ENCODE measurements at regions not wholly inside any gene's neighbourhood (a gene's known extent, or its start where the extent isn't known, plus 50 kb on each side); places are given as distances from the start of the nearest gene placed in this dataset.

GRCh38 chr5:54927097-54927746, 58.2 kb downstream of the ESM1 start:
- DNase-seq = no peak
- intact Hi-C loops (cut with DNase I) = no loop called here

DNA sequence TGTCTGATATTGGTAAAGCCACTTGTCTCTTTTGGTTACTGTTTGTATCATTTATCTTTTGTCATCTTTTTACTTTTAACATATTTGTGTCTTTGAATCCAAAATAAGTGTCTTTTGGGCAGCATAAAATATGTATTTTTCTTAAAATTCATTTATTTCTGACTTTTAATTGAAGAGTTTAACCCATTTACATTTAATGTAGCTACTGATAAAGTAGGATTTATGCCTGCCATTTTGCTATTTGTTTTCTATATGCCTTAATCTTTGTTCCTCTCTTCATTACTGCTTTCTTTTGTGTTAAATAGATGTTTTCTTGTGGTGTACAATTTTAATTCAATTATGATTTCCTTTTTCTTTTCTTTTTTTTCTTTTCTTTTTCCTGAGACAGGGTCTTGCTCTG, 60.9 kb downstream of the ESM1 start:
- no peak for DNase-seq
- intact Hi-C loops (cut with DNase I) = no loop called here

DNA sequence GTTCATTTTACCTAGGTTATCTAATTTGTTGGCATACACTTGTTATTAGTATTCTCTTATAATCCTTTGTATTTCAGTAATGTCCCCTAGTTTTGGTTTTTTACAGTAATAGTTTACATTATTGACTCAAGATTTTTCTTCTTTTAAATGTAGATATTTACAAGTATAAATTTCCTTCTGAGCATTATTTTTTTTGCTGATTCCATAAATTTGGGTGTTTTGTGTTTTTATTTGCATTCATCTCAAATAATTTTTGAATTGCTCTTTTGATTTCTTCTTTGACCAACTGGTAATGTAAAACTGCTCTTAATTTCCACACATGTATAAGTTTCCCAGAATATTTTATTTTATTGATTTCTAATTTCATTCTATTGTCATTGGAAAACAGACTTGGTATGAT, 68.1 kb downstream of the ESM1 start:
- intact Hi-C loops (cut with DNase I) = no loop called here
- DNase-seq = no peak

DNA sequence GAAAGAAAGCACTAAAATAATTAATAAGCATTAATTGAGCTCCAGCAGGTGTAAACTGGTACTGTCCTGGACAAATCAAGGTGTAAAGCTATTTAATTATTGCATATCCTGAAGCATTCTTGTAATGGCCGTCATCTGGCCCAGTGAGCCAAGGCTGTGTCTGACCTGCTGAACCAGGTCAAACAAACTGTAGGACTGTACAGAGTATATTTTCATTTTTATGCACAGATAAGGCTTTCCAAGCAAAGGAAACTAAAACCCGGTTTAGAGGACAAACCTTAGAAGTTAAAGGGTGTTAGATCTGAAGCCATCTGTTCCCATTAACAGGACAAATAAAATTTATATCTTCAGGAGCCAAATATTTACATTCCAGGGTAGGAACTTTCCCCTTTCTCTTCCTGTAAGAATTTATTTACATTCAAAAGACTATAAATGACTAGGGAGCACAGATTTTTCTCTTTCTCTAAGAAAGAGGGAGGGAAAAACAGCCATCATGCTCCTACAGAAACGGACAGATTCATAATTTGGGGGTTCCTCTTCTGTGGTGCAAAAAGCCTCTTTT, 69.8 kb downstream of the ESM1 start:
- intact Hi-C loops (cut with DNase I) = no loop called here
- no peak for DNase-seq

GRCh38 chr5:54912021-54912420, 73.4 kb downstream of the ESM1 start:
- no peak for DNase-seq
- intact Hi-C loops (cut with DNase I) = no loop called here

DNA sequence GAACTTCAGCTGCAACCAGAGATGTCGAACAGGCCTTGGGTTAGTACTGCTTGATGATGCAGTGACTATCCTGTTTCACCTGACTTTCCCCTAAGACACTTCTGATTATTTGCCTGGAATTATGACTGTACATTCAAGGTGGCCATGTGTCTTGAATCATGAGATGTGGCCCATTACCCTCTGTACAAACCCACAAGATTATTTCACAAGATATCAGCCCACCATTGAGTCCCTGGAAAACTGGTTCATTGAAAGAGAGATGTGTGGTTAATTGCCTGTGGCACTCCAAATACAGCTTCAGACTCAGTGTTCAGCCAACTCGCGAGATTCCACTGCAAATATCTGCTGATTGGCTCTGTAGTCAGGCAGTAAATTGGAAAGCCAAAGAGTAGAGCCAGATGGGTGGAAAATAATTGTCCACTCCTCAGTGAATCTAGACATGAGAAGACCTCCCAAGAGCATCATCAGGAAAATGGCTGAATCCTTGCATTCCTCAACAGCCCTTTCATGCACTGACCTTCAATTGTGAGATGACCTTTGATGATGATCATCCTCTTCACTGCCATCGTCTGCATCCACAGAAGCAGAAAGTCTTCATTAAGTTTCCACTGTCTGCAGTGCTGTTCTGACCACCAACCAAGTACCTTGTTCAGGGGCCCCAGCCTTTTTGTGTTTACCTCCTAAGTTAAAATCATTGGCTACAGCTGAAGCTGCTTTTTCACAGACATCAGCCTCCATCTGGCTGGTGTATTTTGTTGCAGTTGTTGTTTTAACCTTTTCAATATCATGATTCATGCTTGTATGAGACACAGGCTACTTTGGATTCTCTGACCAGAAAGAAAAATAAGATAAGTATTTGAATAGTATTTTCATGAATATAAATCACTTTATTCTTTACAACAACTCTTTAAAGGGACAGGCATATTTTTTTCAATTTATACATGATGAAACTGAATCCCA, 75.2 kb downstream of the ESM1 start:
- DNase-seq = no peak
- intact Hi-C loops (cut with DNase I) = loop anchor here (10.0 kb wide), 1 partner anchor 235 kb away; no protein-coding TSS in a partner anchor

GRCh38 chr5:54908774-54909525, 76.4 kb downstream of the ESM1 start:
- intact Hi-C loops (cut with DNase I) = loop anchor here (10.0 kb wide), 1 partner anchor 236 kb away; no protein-coding TSS in a partner anchor
- no peak for DNase-seq

DNA sequence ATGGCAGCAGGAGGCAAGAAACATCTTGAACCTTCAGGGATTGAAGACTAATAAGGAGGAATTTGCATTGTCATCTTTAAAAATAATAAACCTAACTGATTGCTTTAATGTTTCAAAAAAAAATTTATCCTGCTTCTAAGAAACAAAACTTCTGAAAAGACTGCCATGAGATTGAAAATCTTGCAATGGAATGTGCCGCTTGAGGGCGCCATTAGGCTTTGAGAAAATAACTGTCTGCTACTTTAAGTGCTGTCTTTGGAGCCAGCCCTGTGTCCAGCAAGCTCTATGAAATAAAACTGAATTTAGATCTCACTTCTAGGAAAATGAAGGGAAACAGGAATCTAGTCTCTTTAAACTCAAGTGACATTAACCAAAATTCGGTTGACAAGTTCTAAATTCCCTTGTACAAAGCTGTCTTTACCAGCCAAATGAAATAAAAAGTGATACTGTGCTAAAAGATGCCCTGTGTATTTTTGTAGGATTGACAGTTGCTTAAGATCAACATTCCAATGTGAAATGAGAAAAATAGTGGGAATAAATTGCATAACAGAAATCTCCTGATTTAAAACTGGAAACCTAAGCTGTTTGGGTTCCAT, 79.4 kb downstream of the ESM1 start:
- intact Hi-C loops (cut with DNase I) = loop anchor here (10.0 kb wide), 1 partner anchor 239 kb away; no protein-coding TSS in a partner anchor
- peak; percentile 13 to 87 (median 68) for DNase-seq

- DNase-seq = no peak
- intact Hi-C loops (cut with DNase I) = loop anchor here (10.0 kb wide), 1 partner anchor 239 kb away; no protein-coding TSS in a partner anchor
Measured at GRCh38 chr5:54905246-54905795, 80.1 kb downstream of the ESM1 start.

DNA sequence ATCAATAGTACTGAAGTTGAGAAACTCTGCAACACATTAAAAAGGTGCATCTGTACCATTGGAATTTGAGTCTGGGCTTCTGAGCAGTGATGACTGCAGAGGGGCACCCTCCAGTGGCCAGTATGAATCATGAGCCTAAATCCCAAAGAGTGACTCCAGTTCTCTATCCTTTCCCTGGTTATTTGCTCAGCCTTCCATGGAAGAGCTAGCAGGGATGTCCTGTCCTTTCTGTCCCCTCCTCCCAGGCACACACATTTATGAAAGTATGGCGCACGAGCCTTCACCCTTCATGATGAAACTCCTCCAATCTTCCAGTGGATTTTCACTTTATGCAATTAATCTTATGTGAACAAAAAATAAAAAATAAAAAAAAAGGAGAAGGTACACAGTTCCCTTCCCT, 81.0 kb downstream of the ESM1 start:
- intact Hi-C loops (cut with DNase I) = loop anchor here (10.0 kb wide), 1 partner anchor 240 kb away; no protein-coding TSS in a partner anchor
- no peak for DNase-seq

- DNase-seq = no peak
- intact Hi-C loops (cut with DNase I) = loop anchor here (10.0 kb wide), 1 partner anchor 242 kb away; no protein-coding TSS in a partner anchor
Measured at GRCh38 chr5:54902791-54903473, 82.5 kb downstream of the ESM1 start.

DNA sequence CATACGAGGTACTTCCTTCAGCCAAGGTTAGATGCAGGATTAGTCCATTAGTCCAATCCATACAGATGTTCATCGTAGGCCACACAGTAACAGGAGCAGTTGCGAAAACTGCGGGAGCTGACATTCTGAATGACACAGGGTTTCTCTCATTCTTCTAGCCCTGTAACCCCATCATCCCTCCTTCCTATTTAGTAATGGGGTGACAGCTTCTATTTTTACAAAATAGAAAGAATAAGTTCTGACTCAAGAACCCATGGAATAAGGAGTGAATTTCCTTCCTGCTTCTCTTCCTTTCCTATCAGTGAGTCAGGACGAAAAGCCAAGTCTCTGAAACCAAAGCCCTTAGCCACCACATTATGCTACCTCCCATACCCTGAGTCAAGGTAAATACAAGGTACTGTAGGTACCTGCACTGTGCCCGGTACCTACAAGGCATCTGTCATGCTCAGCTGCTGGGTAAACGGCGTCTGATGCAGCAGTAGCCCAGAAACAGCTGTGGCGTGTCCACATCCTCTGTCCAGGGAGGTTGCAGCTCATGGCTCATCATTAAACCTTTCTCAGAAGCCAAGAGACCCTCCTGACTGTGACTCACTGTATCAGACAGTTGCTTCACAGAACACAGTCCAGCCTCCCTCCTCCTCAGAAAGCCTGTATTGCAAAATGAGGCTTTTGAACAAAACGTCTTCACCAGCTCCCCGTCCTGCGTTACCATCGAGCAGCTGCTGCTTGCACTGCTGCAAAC, 84.2 kb downstream of the ESM1 start:
- DNase-seq = no peak
- intact Hi-C loops (cut with DNase I) = loop anchor here (10.0 kb wide), 1 partner anchor 244 kb away; no protein-coding TSS in a partner anchor

DNA sequence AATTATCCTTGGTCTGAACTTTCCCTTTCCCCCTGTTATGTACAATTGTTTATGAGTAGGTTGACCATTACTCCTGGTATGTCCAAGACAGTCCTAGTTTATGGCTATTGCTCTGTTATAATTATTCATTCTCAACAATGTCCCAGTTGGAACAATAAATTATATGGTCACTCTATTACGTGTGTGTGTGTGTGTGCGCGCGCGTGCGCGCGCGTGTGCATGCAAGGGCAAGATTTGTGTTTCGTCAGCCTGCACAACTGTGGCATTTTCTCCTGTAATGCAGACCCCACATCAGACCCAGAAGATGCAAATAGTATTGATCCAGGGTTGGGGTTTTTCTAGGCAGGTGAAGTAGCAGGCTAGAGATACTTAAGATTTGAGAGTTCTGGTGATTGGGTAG, 88.4 kb downstream of the ESM1 start:
- DNase-seq = no peak
- intact Hi-C loops (cut with DNase I) = no loop called here

DNA sequence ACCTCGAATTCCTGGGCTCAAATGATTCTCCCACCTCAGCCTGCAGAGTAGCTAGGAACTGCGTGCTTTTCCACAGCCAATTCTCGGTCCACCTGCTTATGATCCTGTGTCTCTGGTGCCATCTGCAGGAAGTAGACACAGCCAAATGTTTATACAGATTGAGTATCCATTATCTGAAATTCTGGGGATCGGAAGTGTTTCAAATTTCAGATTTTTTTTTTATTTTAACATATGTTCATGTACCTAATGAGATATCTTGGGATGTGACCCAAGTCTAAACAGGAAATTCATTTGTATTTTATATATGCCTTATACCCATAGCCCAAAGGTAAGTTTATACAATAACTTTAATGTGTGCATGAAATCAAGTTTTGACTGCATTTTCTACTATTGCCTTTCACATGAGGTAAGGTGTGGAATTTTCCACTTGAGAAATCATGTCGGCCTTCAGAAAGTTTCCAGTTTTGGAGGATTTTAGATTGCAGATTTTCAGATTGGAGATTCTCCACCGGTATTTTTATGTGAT, 89.5 kb downstream of the ESM1 start:
- intact Hi-C loops (cut with DNase I) = no loop called here
- DNase-seq = peak in 40 of 42 donors; percentile 7 to 82 (median 54)

- DNase-seq = no peak
- intact Hi-C loops (cut with DNase I) = no loop called here
Measured at GRCh38 chr5:54894957-54895815, 90.2 kb downstream of the ESM1 start.

DNA sequence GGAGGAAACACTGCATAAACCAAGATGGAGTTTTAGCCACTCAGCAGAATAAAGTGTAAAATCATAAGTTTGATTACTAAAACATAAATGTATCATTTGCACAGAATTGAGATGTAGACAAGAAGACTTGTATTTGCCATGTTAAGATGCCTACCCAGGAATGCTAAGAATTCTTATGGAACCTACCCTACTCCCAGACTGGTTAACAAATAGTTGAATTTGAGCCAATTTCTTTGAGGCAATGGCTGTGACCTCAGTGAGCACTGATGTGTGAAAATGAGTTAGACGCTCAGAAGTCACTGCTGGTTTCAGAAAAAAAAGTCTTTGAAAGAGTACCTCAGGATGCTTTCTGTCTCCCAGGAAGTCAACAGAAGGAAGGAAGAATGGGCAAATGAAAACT, 95.6 kb downstream of the ESM1 start:
- DNase-seq = no peak
- intact Hi-C loops (cut with DNase I) = no loop called here
